ENCODE measurements at regions not wholly inside any gene's neighbourhood (a gene's known extent, or its start where the extent isn't known, plus 50 kb on each side); places are given as distances from the start of the nearest gene placed in this dataset.

DNA sequence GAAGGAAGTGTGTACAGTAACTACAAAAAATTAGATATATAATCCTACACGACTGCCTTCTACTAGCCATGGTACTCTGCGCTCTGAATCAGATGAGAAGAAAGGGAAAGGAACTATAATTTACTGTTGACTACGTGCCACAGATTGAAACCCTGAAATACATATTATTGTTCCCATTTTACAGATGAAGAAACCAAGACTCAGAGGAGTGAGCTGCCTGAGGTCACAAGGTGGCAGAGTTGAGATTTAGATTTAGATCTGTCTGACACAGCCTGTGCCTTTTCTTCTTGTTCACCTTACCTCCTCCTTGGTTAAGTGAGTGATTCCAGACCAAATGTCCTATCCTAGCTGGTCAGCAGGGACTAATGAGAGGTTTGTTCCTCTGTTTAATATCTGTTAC, 61.6 kb upstream of the OR4E1 start:
- DNase-seq (ENCODE audit: low spot score) = no peak

DNA sequence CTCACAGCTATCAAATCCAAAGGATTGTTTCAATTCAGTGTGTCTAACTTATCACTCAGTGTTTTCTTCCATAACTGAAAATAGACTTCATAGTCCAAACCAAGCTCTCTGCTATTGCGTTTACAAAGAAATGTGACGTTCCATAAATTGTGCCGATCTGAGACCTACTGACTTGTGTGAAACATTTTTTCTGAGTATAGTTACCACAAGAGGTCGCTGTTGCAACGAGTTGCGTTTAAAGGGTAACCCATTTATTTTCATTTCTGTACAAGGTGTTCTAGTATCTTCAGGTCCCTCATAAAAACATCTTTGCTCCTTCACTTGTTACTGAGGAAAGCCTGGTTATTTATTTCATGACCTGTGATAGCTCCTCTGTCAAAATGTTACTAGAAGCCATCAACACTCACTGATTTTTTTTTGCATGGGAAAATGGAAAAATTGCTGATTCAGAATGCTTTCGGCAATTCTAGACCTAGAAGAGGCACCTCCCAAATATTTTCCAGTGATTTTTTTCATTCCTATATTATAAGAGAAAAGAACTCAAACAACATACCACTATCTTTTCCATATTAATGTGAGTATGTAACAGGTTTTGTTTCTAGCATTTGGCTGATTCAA, 60.9 kb upstream of the OR4E1 start:
- peak; percentile 7 for DNase-seq (ENCODE audit: low spot score)

DNA sequence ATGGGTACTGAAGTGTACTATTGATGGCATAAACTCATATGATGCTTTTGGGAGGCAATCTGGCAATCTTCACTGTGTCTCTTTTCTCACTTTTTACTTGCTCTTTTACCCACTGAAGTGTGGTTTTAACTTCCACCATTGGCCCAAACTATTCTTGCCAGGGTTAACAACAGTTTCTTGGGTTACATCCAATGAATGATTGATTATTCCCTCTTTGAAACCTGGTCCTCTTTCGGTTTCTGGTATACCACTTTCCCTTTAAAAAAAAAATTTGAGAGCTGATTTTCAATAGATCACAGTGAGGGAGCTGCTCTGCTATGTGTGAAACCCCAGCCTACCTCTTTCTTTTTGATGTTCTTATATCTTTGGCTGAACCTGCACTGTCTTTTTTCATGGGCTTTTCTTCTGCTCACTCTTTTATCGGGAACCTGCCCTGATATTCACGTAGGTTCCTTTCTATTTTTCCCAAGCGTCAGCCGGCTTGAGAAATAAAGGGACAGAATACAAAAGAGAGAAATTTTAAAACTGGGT, 56.1 kb upstream of the OR4E1 start:
- DNase-seq (ENCODE audit: low spot score) = no peak

DNA sequence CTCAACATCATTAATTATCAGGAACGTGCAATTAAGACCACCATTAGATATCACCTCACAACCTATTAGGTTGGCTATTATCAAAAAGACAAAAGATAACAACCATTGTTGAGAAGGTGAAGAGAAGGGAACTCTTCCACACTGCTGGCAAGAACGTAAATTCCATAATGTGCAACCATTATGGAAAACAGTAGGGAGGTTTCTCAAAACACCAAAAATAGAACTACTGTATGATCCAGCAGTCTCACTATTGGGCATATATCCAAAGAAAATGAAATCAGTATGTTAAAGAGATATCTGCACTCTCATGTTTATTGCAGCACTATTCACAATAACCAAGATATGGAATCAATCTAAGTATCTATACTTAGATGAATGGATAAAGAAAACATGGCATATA, 51.6 kb upstream of the OR4E1 start:
- DNase-seq (ENCODE audit: low spot score) = no peak

DNA sequence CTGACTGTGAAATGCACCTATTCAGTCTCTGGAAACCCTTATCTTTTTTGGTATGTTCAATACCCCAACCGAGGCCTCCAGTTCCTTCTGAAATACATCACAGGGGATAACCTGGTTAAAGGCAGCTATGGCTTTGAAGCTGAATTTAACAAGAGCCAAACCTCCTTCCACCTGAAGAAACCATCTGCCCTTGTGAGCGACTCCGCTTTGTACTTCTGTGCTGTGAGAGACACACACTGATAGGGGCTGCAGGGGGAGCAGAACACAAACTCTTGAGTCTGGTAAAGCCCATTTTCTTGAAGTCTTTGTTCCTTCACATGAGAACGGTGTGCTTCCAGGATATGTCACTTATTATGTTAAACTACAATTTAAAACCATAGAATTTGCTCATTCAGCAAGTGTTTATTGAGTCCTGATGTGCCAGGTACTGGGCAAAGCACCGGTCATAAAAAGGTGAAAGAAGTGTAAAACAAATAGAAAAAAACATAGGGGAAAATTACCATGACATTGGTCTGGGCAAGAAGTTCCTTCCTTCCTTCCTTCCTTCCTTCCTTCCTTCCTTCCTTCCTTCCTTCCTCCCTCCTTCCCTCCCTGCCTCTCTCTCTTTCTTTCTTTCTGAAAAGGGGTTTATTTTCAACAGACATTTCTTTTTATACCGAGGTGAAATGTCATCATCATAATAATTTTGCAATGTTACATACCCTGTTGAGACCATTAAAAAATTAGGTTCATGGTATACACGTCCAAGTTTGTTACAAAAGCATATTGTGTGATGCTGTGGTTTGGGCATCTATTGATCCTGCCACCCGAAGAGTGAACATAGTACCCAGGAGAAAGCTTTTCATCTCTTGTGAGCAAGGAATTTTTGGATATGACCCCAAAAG, 50.7 kb upstream of the OR4E1 start:
- no peak for DNase-seq (ENCODE audit: low spot score)

DNA sequence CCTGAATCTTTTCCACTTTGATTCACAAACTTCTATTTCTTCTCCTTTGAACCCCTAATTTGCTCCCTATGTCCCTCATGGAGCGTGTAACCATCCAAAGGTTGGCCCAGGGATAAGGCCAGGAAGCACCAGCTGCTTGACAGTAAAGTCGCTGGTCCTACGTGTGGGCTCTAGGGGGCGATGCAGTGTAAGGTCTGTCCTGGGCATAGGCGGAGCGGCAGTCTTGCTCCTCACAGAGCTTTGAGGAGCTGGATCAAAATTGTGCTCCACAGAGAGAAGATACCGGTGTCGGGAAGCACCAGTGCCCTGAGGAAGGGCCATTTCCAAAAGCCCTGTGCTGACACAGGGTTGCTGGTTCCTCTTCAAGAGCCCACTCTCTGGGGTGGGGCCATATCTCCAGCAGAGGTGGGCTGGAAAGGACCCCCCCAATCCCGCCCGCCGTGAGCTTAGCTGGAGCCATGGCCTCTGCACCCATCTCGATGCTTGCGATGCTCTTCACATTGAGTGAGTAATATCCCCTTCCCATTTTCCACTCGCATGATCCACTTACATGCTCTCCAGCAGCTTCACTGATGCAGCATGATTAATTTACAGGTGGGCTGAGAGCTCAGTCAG, 49.9 kb upstream of the OR4E1 start:
- DNase-seq (ENCODE audit: low spot score) = peak; percentile 10

All from AG08396 (cell line).